Loucy (cell line): ENCODE measurements at regions not wholly inside any gene's neighbourhood (a gene's known extent, or its start where the extent isn't known, plus 50 kb on each side); places are given as distances from the start of the nearest gene placed in this dataset.

Source experiments
- H2AFZ ChIP-seq: fragments of 200-600 bp; sonication (generic); 2 replicates; pipeline ENCODE4 v1.6.0; 2016; ENCODE audit warnings: antibody characterized with exemption, mild to moderate bottlenecking, low read length, moderate library complexity
- H3F3A ChIP-seq: fragments of 200-600 bp; 2 replicates; pipeline ENCODE4 v1.6.0; 2016; ENCODE audit warnings: antibody characterized with exemption, low read depth, mild to moderate bottlenecking
- H3K27me3 ChIP-seq: fragments of 200-600 bp; sonication (generic); 2 replicates; pipeline ENCODE4 v1.6.1; 2014; ENCODE audit warnings: low read length, mild to moderate bottlenecking; ENCODE audit not compliant: insufficient read depth, poor library complexity, severe bottlenecking
- H3K36me3 ChIP-seq: fragments of 200-600 bp; sonication (generic); 2 replicates; pipeline ENCODE4 v1.6.1; 2016; ENCODE audit warnings: low read length; ENCODE audit not compliant: insufficient read depth
- H3K4me1 ChIP-seq: fragments of 200-600 bp; sonication (generic); 2 replicates; pipeline ENCODE4 v1.5.1; 2014; ENCODE audit warnings: low read length, mild to moderate bottlenecking; ENCODE audit not compliant: insufficient read depth, poor library complexity, severe bottlenecking
- H3K4me2 ChIP-seq: fragments of 200-600 bp; sonication (generic); 2 replicates; pipeline ENCODE4 v1.6.0; 2014; ENCODE audit warnings: antibody characterized with exemption, low read length, low read depth, mild to moderate bottlenecking; ENCODE audit not compliant: poor library complexity, severe bottlenecking
- H3K4me3 ChIP-seq: fragments of 200-600 bp; sonication (generic); 2 replicates; pipeline ENCODE4 v1.5.1; 2014; ENCODE audit warnings: low read length, mild to moderate bottlenecking, mixed read lengths; ENCODE audit not compliant: poor library complexity, severe bottlenecking
- H3K79me2 ChIP-seq: fragments of 200-600 bp; sonication (generic); 2 replicates; pipeline ENCODE4 v1.6.1; 2014; ENCODE audit warnings: low read length; ENCODE audit not compliant: insufficient read depth
- H3K9ac ChIP-seq: fragments of 200-600 bp; sonication (generic); 2 replicates; pipeline ENCODE4 v1.6.0; 2014; ENCODE audit warnings: mild to moderate bottlenecking, low read depth, low read length, moderate library complexity; ENCODE audit not compliant: poor library complexity, severe bottlenecking
- H3K9me2 ChIP-seq: fragments of 200-600 bp; sonication (generic); replicated peaks from 2 replicates; pipeline ENCODE4 v1.6.1; 2016; ENCODE audit warnings: low read depth, low read length, mixed read lengths
- H3K9me3 ChIP-seq: fragments of 200-600 bp; sonication (generic); 2 replicates; pipeline ENCODE4 v1.6.1; 2014; ENCODE audit warnings: mild to moderate bottlenecking, antibody characterized with exemption, low read length, low read depth; ENCODE audit not compliant: insufficient read depth
- H4K20me1 ChIP-seq: fragments of 200-600 bp; sonication (generic); 2 replicates; pipeline ENCODE4 v1.6.0; 2014; ENCODE audit warnings: antibody characterized with exemption, low read length, mild to moderate bottlenecking; ENCODE audit not compliant: insufficient read depth, poor library complexity, severe bottlenecking
- EZH2phosphoT487 ChIP-seq: fragments of 200-600 bp; IDR thresholded peaks from 2 replicates; pipeline ENCODE4 v1.6.1; 2018; ENCODE audit warnings: antibody characterized with exemption, mild to moderate bottlenecking, moderate library complexity, borderline replicate concordance
- TF ChIP-seq, protein P1 (sequence below): fragments of 200-600 bp; sonication (generic); conservative IDR thresholded peaks from 2 replicates; pipeline ENCODE4 v1.5.1; 2014; ENCODE audit warnings: mild to moderate bottlenecking, antibody characterized with exemption, low read length

DNA sequence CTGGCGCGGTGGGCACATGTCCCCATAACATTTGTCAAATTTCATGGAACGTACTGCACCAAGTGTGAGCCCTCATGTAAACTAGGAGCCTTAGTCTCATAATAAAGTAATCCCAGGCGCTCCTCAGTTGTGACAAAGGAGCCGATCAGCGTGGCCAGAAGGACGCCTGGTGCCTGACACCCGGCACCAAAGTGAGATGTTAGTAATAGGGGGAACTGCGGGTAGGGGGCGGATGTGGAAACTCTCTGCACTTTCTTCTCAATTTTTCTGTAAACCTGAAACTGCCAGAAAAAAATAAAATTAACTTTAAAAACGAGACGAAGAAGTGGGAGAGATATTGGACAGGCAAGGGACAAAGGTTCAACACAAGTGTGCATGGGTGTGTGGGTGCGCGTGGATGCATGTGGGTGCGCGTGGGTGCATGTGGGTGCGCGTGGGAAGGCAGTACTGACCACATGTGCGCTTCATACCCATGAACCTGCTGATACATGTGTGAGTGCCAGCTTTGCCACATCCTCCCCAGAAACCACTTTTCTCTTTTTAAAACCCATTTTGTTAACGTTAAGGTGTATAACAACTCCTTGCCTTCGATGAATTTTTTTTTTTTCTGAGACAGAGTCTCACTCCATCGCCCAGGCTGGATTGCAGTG lies 55.4 kb upstream of the LINC01488 start:
- H3K4me2 ChIP-seq = no peak overlapping the region
- H3K9me3 ChIP-seq = peaks cover 8% of the 10 kb centered on the region; the same call in 1 of the 2 replicates
- no peaks in the 10 kb centered on the region for H3F3A ChIP-seq
- no peaks in the 10 kb centered on the region for H3K4me1 ChIP-seq
- H3K9ac ChIP-seq = no peak overlapping the region
- H3K4me3 ChIP-seq = no peak overlapping the region
- H3K27me3 ChIP-seq = no peaks in the 10 kb centered on the region
- H4K20me1 ChIP-seq = no peaks in the 10 kb centered on the region
- H3K9me2 ChIP-seq = no peaks in the 10 kb centered on the region
- no peak overlapping the region for H2AFZ ChIP-seq
- TF ChIP-seq, protein P1, sequence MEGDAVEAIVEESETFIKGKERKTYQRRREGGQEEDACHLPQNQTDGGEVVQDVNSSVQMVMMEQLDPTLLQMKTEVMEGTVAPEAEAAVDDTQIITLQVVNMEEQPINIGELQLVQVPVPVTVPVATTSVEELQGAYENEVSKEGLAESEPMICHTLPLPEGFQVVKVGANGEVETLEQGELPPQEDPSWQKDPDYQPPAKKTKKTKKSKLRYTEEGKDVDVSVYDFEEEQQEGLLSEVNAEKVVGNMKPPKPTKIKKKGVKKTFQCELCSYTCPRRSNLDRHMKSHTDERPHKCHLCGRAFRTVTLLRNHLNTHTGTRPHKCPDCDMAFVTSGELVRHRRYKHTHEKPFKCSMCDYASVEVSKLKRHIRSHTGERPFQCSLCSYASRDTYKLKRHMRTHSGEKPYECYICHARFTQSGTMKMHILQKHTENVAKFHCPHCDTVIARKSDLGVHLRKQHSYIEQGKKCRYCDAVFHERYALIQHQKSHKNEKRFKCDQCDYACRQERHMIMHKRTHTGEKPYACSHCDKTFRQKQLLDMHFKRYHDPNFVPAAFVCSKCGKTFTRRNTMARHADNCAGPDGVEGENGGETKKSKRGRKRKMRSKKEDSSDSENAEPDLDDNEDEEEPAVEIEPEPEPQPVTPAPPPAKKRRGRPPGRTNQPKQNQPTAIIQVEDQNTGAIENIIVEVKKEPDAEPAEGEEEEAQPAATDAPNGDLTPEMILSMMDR = no peak
- H3K36me3 ChIP-seq = no peaks in the 10 kb centered on the region
- H3K79me2 ChIP-seq = no peaks in the 10 kb centered on the region

DNA sequence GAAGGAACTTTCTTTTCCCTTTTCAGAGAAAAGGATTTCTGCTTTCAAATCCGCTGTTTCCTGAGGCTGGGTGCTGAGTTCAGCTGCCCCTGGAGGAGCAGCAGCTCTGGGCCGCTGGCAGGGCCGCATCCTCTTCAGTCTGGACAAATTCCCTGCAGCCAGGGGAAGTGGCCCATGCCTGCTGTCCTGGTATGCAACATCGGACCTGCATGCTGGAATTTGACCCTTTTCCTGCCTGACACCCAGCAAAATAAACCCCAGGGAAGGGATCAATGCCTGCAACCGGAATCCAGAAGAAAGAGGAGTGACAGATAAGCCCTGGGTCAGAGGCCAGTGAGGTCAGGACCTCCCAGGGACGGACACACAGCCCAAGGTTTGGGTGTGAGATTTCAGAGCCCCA lies 54.1 kb upstream of the LINC01488 start:
- H3K4me3 ChIP-seq = no peak overlapping the region

DNA sequence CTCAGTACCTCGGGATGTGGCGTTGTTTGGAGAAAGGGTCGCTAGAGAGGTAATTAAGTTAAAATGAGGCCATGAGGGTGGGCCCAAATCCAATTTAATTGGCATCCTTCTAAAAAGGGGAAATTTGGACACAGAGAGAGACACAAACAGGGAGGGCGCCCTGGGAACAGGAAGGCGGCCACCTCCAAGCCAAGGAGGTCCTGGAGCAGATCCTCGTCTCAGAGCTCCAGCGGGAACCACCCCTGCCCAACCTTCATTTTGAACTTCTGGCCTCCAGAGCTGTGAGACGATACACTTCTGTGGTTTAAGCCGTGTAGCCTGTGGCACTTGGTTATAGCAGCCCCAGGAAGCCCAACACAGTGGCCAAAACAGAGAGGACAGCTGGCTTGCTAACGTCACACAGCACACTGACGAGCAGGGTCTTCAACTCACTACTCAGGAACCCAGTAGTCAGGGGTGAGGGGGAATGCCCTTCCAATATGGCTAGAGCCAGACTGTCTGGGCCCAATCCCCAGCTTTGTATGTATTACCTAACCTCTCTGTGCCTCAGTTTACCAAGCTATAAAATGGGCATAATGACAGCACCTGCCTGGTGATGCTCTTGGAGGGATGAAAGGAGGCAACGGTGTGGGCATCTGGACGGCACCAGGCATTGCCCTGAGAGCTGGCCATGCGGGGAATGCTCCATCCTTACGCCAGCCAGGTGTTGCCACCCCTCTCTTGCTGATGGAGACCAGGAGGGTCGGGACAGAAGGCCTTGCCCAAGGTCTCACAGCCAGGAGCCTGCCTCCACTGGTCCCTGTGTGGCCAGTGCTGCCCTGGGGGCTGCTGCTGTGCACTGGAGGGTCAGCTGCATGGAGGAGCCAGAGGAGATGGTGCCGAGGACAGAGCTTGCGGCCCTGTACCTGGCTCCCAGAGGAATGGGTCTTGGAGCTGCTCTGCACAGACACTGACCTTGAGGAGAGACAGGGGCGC lies 53.3 kb upstream of the LINC01488 start:
- no peak for TF ChIP-seq EZH2phosphoT487
- TF ChIP-seq, protein P1 = no peak
- no peaks in the 10 kb centered on the region for H3K9me2 ChIP-seq
- H3K36me3 ChIP-seq = no peaks in the 10 kb centered on the region
- H3K4me3 ChIP-seq = no peak overlapping the region
- peaks cover 8% of the 10 kb centered on the region; the same call in 1 of the 2 replicates for H3K9me3 ChIP-seq
- H3K4me2 ChIP-seq = no peak overlapping the region
- H2AFZ ChIP-seq = no peak overlapping the region
- H3K27me3 ChIP-seq = no peaks in the 10 kb centered on the region
- no peak overlapping the region for H3K9ac ChIP-seq
- no peaks in the 10 kb centered on the region for H3F3A ChIP-seq
- H4K20me1 ChIP-seq = no peaks in the 10 kb centered on the region
- no peaks in the 10 kb centered on the region for H3K79me2 ChIP-seq
- no peaks in the 10 kb centered on the region for H3K4me1 ChIP-seq

More for the DNA sequence above, 54.1 kb upstream of the LINC01488 start:
- H2AFZ ChIP-seq = no peak overlapping the region
- TF ChIP-seq, protein P1 = no peak
- TF ChIP-seq EZH2phosphoT487 = no peak
- H3F3A ChIP-seq = no peaks in the 10 kb centered on the region
- H3K4me1 ChIP-seq = no peaks in the 10 kb centered on the region
- H3K9me2 ChIP-seq = no peaks in the 10 kb centered on the region
- H3K9ac ChIP-seq = no peak overlapping the region
- no peak overlapping the region for H3K4me2 ChIP-seq
- no peaks in the 10 kb centered on the region for H3K36me3 ChIP-seq
- H3K9me3 ChIP-seq = peaks cover 8% of the 10 kb centered on the region; the same call in 1 of the 2 replicates
- no peaks in the 10 kb centered on the region for H3K27me3 ChIP-seq
- H3K79me2 ChIP-seq = no peaks in the 10 kb centered on the region
- no peaks in the 10 kb centered on the region for H4K20me1 ChIP-seq
